ENCODE measurements at regions not wholly inside any gene's neighbourhood (a gene's known extent, or its start where the extent isn't known, plus 50 kb on each side); places are given as distances from the start of the nearest gene placed in this dataset.

- Histone ChIP-seq H3K36me3 (no peaks in the 10 kb centered on the region), H3K4me3 (no peak overlapping the region), H3K9me3 (no peaks in the 10 kb centered on the region), H3K27ac (no peak overlapping the region), H3K27me3 (peaks cover 0 to 5% of the 10 kb centered on the region in 2 donors), H3K4me1 (no peaks in the 10 kb centered on the region)
- intact Hi-C loops (cut with DNase I; ENCODE audit: low total_unique reads): no loop called here
- TF ChIP-seq CTCF (IDR thresholded peaks at IDR 0.05): no peak
- no peak for TF ChIP-seq POLR2AphosphoS5 (IDR thresholded peaks at IDR 0.05)
- TF ChIP-seq POLR2A (IDR thresholded peaks at IDR 0.05): no peak
- DNase-seq (ENCODE audit: low spot score in 2 of 2): no peak
Measured at GRCh38 chr19:28377077-28377476, 835.9 kb downstream of the UQCRFS1 start.

- no peak overlapping the region for H3K4me3 ChIP-seq
- H3K27ac ChIP-seq: no peak overlapping the region
- no peak for DNase-seq (ENCODE audit: low spot score in 2 of 2)
- TF ChIP-seq POLR2A (IDR thresholded peaks at IDR 0.05) (no peak), POLR2AphosphoS5 (IDR thresholded peaks at IDR 0.05) (no peak), CTCF (IDR thresholded peaks at IDR 0.05) (no peak)
- H3K27me3 ChIP-seq: peaks cover 0 to 4% of the 10 kb centered on the region in 2 donors
- H3K36me3 ChIP-seq: no peaks in the 10 kb centered on the region
- no peaks in the 10 kb centered on the region for H3K4me1 ChIP-seq
- no peaks in the 10 kb centered on the region for H3K9me3 ChIP-seq
- intact Hi-C loops (cut with DNase I; ENCODE audit: low total_unique reads): no loop called here
Measured at GRCh38 chr19:28374971-28375370, 838.0 kb downstream of the UQCRFS1 start.

GRCh38 chr19:28372576-28373247, 840.2 kb downstream of the UQCRFS1 start:
- Histone ChIP-seq H3K27ac (no peak overlapping the region), H3K4me3 (no peak overlapping the region), H3K9me3 (no peaks in the 10 kb centered on the region), H3K36me3 (no peaks in the 10 kb centered on the region), H3K27me3 (no peaks in the 10 kb centered on the region), H3K4me1 (no peaks in the 10 kb centered on the region)
- intact Hi-C loops (cut with DNase I; ENCODE audit: low total_unique reads): no loop called here
- TF ChIP-seq CTCF (IDR thresholded peaks at IDR 0.05): no peak
- TF ChIP-seq POLR2A (IDR thresholded peaks at IDR 0.05): no peak
- TF ChIP-seq POLR2AphosphoS5 (IDR thresholded peaks at IDR 0.05): no peak
- DNase-seq (ENCODE audit: low spot score in 2 of 2): no peak

- DNase-seq (ENCODE audit: low spot score in 2 of 2): no peak
- TF ChIP-seq CTCF (IDR thresholded peaks at IDR 0.05): no peak
- H3K27ac ChIP-seq: no peak overlapping the region
- H3K36me3 ChIP-seq: no peaks in the 10 kb centered on the region
- H3K9me3 ChIP-seq: no peaks in the 10 kb centered on the region
- no peaks in the 10 kb centered on the region for H3K4me1 ChIP-seq
- no peak overlapping the region for H3K4me3 ChIP-seq
- intact Hi-C loops (cut with DNase I; ENCODE audit: low total_unique reads): no loop called here
- H3K27me3 ChIP-seq: no peaks in the 10 kb centered on the region
Measured at GRCh38 chr19:28367146-28367545, 845.8 kb downstream of the UQCRFS1 start.

- TF ChIP-seq POLR2AphosphoS5 (IDR thresholded peaks at IDR 0.05) (no peak), CTCF (IDR thresholded peaks at IDR 0.05) (no peak), POLR2A (IDR thresholded peaks at IDR 0.05) (no peak)
- H3K27ac ChIP-seq: no peak overlapping the region
- intact Hi-C loops (cut with DNase I; ENCODE audit: low total_unique reads): no loop called here
- no peaks in the 10 kb centered on the region for H3K36me3 ChIP-seq
- H3K4me3 ChIP-seq: no peak overlapping the region
- no peaks in the 10 kb centered on the region for H3K9me3 ChIP-seq
- no peak for DNase-seq (ENCODE audit: low spot score in 2 of 2)
- H3K27me3 ChIP-seq: no peaks in the 10 kb centered on the region
- no peaks in the 10 kb centered on the region for H3K4me1 ChIP-seq
Measured at GRCh38 chr19:28363254-28363653, 849.7 kb downstream of the UQCRFS1 start.
